ENCODE measurements at regions not wholly inside any gene's neighbourhood (a gene's known extent, or its start where the extent isn't known, plus 50 kb on each side); places are given as distances from the start of the nearest gene placed in this dataset.
A peak's percentile ranks its signal among the peaks of the same experiment; 100 is the strongest.

DNA sequence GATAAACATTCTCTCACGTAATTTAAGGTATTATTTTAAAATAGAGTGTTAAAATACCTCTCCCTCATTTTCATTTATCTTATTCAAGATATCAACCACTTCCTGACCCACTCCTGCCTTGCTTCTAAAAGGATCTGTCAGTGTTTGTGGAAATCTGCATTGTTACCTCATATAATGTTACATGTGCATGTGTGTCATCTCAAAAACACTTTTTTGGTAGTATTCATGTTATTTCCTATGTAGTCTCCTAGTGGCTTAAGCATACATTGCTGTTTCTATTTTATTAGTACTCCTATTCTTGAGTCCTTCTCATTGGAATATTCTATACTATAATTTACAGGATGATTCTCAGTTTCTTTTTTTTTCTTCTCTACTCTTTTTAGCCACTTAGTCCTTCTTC, 1360.7 kb upstream of the CELF2 start:
- Mint-ChIP-seq H3K9me3 (peaks cover 4 to 12% of the 10 kb centered on the region in 2 donors), H3K36me3 (no peaks in the 10 kb centered on the region), H3K27ac (no peak overlapping the region)
- no peak for ATAC-seq
- no peak for DNase-seq (ENCODE audit: low spot score in 2 of 2)

- DNase-seq (ENCODE audit: low spot score in 2 of 2), result no peak
- Mint-ChIP-seq H3K36me3 (no peaks in the 10 kb centered on the region), H3K27ac (no peak overlapping the region), H3K9me3 (peaks cover 4 to 12% of the 10 kb centered on the region in 2 donors)
- ATAC-seq, result no peak
Measured at GRCh38 chr10:9657530-9657929, 1360.1 kb upstream of the CELF2 start.

DNA sequence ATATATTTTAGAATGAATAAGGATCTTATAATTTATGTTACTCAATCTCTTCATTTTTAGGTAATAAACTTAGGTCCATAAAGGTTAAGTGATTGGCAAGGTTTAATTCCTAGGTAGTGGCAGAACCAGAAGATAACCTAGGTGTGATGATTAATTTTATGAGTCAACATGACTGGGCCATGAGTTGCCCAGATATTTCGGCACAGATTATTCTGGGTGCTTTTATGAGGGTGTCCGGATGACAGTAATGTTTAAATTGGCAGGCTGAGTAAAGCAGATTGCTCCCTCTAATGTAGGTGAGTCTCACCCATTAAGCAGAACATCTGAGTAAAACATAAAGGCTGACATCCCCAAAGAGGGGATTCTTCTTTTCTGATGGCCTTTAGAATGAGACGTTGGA, 1349.3 kb upstream of the CELF2 start:
- no peak for DNase-seq (ENCODE audit: low spot score in 2 of 2)
- H3K27ac Mint-ChIP-seq, result no peak overlapping the region
- peaks cover 0 to 5% of the 10 kb centered on the region in 2 donors for H3K9me3 Mint-ChIP-seq
- H3K36me3 Mint-ChIP-seq, result no peaks in the 10 kb centered on the region
- no peak for ATAC-seq

DNA sequence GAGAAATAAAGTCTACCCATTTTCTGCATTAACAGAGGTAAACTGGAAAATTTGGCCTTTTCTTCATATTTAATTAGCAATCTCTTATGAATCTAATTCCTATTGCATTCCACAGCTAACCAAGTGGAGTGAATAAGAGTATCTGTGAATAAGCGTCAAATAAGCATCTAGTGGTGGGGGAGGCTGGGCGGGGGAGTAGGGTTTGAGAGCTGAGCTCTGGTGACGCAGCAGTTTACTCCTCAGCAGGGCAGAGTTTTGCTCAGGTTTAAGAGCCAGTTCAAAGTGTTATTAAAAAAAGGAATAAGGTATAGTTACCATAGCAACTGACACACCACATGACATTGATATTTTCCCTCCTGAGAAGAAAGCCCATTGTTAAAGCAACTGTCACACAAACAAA, 1346.8 kb upstream of the CELF2 start:
- peaks cover 0 to 5% of the 10 kb centered on the region in 2 donors for H3K9me3 Mint-ChIP-seq
- ATAC-seq (no peak), DNase-seq (ENCODE audit: low spot score in 2 of 2) (no peak)
- no peak overlapping the region for H3K27ac Mint-ChIP-seq
- H3K36me3 Mint-ChIP-seq, result no peaks in the 10 kb centered on the region

GRCh38 chr10:9681655-9682054, 1336.0 kb upstream of the CELF2 start:
- no peak for ATAC-seq
- Mint-ChIP-seq H3K27ac (no peak overlapping the region), H3K9me3 (peaks cover 7 to 10% of the 10 kb centered on the region in 2 donors), H3K36me3 (peaks cover 5 to 14% of the 10 kb centered on the region in 2 donors)
- DNase-seq (ENCODE audit: low spot score in 2 of 2), result no peak

DNA sequence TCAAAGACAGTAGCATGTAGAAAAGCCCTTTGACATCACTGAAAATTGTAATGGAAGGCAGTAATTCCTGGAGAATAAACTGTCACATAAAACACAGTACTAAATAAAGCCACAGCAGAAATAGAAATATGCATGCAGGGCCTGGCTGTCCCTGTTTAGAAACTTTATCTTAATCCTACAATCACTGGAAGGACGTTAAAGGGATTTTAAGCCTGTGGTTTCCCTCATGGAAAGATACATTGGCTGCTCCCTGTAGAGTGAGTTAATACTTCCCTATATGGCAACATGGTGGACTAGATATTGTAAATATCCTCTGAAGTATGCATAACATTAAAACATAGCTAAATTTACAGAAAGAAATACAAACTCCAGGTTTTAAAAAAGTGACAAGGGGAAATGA, 1334.9 kb upstream of the CELF2 start:
- no peak overlapping the region for H3K27ac Mint-ChIP-seq
- H3K9me3 Mint-ChIP-seq, result peaks cover 7 to 10% of the 10 kb centered on the region in 2 donors
- DNase-seq (ENCODE audit: low spot score in 2 of 2) (no peak), ATAC-seq (no peak)
- peaks cover 5 to 14% of the 10 kb centered on the region in 2 donors for H3K36me3 Mint-ChIP-seq

DNA sequence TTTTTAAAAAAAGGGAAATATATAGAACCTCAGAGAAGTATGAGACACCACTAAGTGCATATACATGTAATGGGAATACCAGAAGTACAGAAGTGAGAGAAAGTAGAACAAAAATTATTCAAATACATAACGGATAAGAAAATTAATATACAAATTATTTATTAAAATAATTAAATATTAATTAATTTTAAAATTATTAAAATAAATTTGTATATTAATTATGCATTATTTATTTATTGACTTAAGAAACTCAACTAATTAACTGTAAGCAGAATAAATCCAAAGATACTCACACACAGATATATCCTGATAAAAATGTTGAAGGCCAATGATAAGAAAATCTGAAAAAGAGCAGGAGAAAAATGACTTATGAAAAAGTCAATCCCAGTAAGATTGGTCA, 1333.5 kb upstream of the CELF2 start:
- DNase-seq (ENCODE audit: low spot score in 2 of 2) (no peak), ATAC-seq (no peak)
- peaks cover 5 to 14% of the 10 kb centered on the region in 2 donors for H3K36me3 Mint-ChIP-seq
- H3K9me3 Mint-ChIP-seq, result peaks cover 7 to 10% of the 10 kb centered on the region in 2 donors
- H3K27ac Mint-ChIP-seq, result no peak overlapping the region

DNA sequence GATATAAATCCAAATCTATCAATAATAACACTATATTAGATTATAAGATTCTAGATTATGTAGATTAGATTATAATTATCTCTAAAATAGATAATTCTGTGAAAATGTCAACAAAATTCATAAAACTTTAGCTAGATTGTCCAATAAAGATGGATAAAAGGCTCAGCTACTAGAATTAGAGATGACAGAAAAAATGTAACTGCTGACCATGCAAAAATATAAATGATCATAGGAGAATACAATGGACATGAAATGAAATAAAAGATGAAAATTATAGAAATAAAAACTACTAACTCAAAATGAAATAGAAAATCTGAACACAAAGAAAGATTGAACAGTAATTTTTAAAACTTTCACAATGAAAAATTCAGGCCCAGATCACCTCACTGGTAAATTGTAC, 1332.1 kb upstream of the CELF2 start:
- no peak overlapping the region for H3K27ac Mint-ChIP-seq
- peaks cover 5 to 11% of the 10 kb centered on the region in 2 donors for H3K36me3 Mint-ChIP-seq
- peaks cover 7 to 8% of the 10 kb centered on the region in 2 donors for H3K9me3 Mint-ChIP-seq
- ATAC-seq (no peak), DNase-seq (ENCODE audit: low spot score in 2 of 2) (no peak)

DNA sequence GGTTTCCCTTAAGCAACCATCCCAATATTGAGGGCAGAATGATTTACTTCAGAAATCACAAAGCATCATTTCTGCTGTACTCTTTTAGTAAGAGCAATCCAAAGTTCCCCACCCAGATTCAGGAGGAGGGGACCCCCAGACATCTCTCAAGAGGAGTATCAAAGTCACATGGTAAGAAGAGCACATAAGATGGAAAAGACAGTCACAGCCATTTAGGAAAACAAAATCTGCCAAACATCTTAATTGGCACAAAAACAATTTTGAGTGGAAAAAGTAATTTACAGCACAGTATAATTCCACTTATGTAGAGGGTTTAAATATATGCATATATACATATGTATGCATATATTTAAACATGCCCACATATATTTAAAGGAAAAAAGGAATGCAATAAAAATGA, 1329.0 kb upstream of the CELF2 start:
- Mint-ChIP-seq H3K27ac (no peak overlapping the region), H3K36me3 (no peaks in the 10 kb centered on the region), H3K9me3 (no peaks in the 10 kb centered on the region)
- ATAC-seq, result no peak
- DNase-seq (ENCODE audit: low spot score in 2 of 2), result no peak

DNA sequence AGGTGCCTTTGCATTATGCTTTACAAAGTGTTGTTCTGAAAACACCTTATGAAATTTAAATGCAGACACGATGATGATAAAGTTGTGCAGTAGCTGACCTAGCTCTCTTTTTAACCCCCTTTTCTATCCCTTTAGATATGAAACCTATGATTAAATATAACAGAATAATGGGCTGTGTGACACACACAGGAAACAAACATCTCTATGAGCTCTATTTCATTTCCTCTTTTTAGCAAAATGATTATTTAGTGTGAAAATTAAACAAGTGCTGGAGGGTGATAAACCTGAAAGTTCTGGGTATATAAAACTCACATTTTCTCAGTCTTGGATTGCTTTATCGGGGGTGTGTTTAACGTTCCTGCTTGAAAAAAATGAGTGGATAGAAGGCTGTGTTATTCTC, 1310.5 kb upstream of the CELF2 start:
- DNase-seq (ENCODE audit: low spot score in 2 of 2) (no peak), ATAC-seq (no peak)
- no peak overlapping the region for H3K27ac Mint-ChIP-seq

GRCh38 chr10:9709849-9710248, 1307.8 kb upstream of the CELF2 start:
- H3K36me3 Mint-ChIP-seq, result peaks cover 0 to 11% of the 10 kb centered on the region in 2 donors
- ATAC-seq (no peak), DNase-seq (ENCODE audit: low spot score in 2 of 2) (no peak)
- H3K27ac Mint-ChIP-seq, result no peak overlapping the region
- H3K9me3 Mint-ChIP-seq, result peaks cover 16 to 20% of the 10 kb centered on the region in 2 donors

More for the DNA sequence above, 1310.5 kb upstream of the CELF2 start:
- Mint-ChIP-seq H3K36me3 (peaks cover 0 to 3% of the 10 kb centered on the region in 2 donors), H3K9me3 (peaks cover 6 to 10% of the 10 kb centered on the region in 2 donors)

GRCh38 chr10:9712393-9712792, 1305.3 kb upstream of the CELF2 start:
- DNase-seq (ENCODE audit: low spot score in 2 of 2), result no peak
- no peak for ATAC-seq
- H3K36me3 Mint-ChIP-seq, result peaks cover 0 to 11% of the 10 kb centered on the region in 2 donors
- peaks cover 16 to 20% of the 10 kb centered on the region in 2 donors for H3K9me3 Mint-ChIP-seq
- H3K27ac Mint-ChIP-seq, result no peak overlapping the region

DNA sequence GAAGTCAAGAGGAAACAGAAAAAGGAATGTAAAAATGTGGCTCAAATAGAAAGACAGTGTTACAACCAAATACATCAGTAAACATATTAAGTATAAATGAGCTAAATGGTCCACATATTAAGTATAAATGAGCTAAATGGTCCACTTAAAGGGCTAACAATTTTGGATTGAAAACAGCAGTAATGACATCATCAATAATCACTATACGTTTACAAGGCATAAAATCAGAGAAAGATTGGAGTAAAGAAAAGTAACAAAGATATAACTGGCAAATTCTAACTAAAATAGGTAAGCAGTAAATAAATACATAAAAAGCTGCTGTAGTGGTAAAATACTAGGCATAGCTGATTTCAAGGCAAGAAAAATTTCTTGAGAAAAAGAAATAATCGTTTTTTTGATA, 1298.4 kb upstream of the CELF2 start:
- H3K9me3 Mint-ChIP-seq, result no peaks in the 10 kb centered on the region
- no peaks in the 10 kb centered on the region for H3K36me3 Mint-ChIP-seq
- no peak for ATAC-seq
- DNase-seq (ENCODE audit: low spot score in 2 of 2), result no peak
- H3K27ac Mint-ChIP-seq, result no peak overlapping the region

GRCh38 chr10:9733766-9734165, 1283.9 kb upstream of the CELF2 start:
- ATAC-seq, result no peak
- Mint-ChIP-seq H3K36me3 (no peaks in the 10 kb centered on the region), H3K9me3 (peaks cover 0 to 4% of the 10 kb centered on the region in 2 donors), H3K27ac (no peak overlapping the region)
- no peak for DNase-seq (ENCODE audit: low spot score in 2 of 2)

DNA sequence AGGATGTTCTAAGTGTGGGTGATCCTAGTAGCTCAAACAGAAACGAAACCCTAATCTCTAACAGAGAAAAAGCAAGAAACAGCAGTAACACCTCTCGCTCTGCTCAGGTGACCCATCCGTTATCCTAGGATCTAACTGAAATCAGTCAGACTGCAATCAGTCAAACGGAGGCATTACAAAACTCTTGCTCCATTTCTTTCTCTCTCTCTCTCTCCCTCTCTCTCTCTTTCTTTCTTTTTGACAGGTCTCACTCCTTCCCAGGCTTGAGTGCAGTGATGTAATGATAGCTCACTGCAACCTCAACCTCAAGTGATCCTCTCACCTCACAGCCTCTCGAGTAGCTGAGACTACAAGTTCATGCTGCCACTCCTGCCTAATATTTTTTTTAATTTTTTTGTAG, 1283.5 kb upstream of the CELF2 start:
- DNase-seq (ENCODE audit: low spot score in 2 of 2) (no peak), ATAC-seq (no peak)
- peak overlapping the region in 1 of 2 donors; percentile 65 for H3K27ac Mint-ChIP-seq
- no peaks in the 10 kb centered on the region for H3K36me3 Mint-ChIP-seq
- peaks cover 0 to 4% of the 10 kb centered on the region in 2 donors for H3K9me3 Mint-ChIP-seq

DNA sequence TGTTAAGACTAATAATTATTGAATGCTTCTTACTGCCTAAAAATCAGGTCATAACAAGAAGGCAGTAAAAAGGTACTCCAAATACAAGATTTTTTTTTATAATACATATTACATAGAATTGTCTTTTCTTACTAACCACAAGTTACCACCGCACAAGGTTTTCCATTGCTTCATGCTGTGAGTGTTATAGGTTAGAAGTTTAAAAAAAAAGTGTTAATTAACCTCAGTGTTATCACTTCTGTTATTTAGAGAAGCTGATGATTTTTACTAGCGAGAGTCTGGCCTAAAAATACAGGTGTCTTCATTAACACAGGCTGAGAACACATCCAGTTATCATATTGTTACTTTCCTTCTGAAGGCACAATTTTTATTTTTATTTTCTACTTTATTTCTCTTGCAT, 1281.9 kb upstream of the CELF2 start:
- H3K27ac Mint-ChIP-seq, result no peak overlapping the region
- no peaks in the 10 kb centered on the region for H3K36me3 Mint-ChIP-seq
- ATAC-seq, result no peak
- H3K9me3 Mint-ChIP-seq, result peaks cover 0 to 4% of the 10 kb centered on the region in 2 donors
- no peak for DNase-seq (ENCODE audit: low spot score in 2 of 2)

- H3K36me3 Mint-ChIP-seq, result no peaks in the 10 kb centered on the region
- ATAC-seq, result no peak
- DNase-seq (ENCODE audit: low spot score in 2 of 2), result no peak
- no peak overlapping the region for H3K27ac Mint-ChIP-seq
- peaks cover 0 to 6% of the 10 kb centered on the region in 2 donors for H3K9me3 Mint-ChIP-seq
Measured at GRCh38 chr10:9743639-9744038, 1274.0 kb upstream of the CELF2 start.

DNA sequence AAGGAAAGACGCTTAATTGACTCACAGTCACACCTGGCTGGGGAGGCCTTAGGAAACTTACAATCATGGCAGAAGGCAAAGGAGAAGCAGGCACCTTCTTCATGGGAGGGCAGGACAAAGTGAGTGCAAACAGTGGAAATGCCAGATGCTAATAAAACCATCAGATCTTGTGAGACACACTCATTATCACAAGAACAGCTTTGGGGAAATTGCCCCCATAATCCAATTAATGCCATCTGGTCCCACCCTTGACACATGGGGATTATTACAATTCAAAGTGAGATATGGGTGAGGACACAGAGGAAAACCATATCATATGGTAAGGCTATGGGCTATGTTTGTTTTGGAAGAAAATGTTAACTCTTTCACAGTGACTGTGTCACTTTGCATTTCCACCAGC, 1272.5 kb upstream of the CELF2 start:
- H3K27ac Mint-ChIP-seq, result no peak overlapping the region
- DNase-seq (ENCODE audit: low spot score in 2 of 2) (no peak), ATAC-seq (no peak)
- H3K9me3 Mint-ChIP-seq, result peaks cover 0 to 6% of the 10 kb centered on the region in 2 donors
- H3K36me3 Mint-ChIP-seq, result no peaks in the 10 kb centered on the region

- no peak for DNase-seq (ENCODE audit: low spot score in 2 of 2)
- Mint-ChIP-seq H3K27ac (no peak overlapping the region), H3K9me3 (peaks cover 0 to 7% of the 10 kb centered on the region in 2 donors), H3K36me3 (peaks cover 0 to 7% of the 10 kb centered on the region in 2 donors)
- ATAC-seq, result no peak
Measured at GRCh38 chr10:9757176-9757575, 1260.5 kb upstream of the CELF2 start.

Measured in activated naive CD4-positive, alpha-beta T cell treated with anti-CD3 and anti-CD28 coated beads, Interleukin-2, amount 50 U/mL, for 72 hours (primary cell).